ACC112 (cell line): ENCODE measurements at regions not wholly inside any gene's neighbourhood (a gene's known extent, or its start where the extent isn't known, plus 50 kb on each side); places are given as distances from the start of the nearest gene placed in this dataset.
"Not testable (repeated sequence)": the region's sequence is repeated elsewhere in the genome, so short reads cannot be mapped to it uniquely, and the experiment has no call there.

ENCODE experiments used
- H2AFZ ChIP-seq: fragments of 200-600 bp; sonication (generic); one replicate; pipeline ENCODE4 v1.6.0; 2017; ENCODE audit warnings: antibody characterized with exemption, low read length; ENCODE audit not compliant: unreplicated experiment
- H3K27ac ChIP-seq: fragments of 200-600 bp; sonication (generic); 2 replicates; pipeline ENCODE4 v1.5.1; 2014; ENCODE audit warnings: low read depth, mild to moderate bottlenecking, antibody characterized with exemption, low read length, moderate library complexity
- H3K27me3 ChIP-seq: fragments of 200-600 bp; sonication (generic); 2 replicates; pipeline ENCODE4 v1.6.1; 2014; ENCODE audit warnings: mild to moderate bottlenecking, antibody characterized with exemption, low read length, moderate library complexity, mixed read lengths; ENCODE audit not compliant: insufficient read depth
- H3K36me3 ChIP-seq: fragments of 200-600 bp; sonication (generic); 2 replicates; pipeline ENCODE4 v1.6.1; 2016; ENCODE audit warnings: mild to moderate bottlenecking, antibody characterized with exemption, low read length, moderate library complexity, mixed read lengths; ENCODE audit not compliant: insufficient read depth
- H3K4me1 ChIP-seq: fragments of 200-600 bp; sonication (generic); one replicate; pipeline ENCODE4 v1.6.1; 2016; ENCODE audit warnings: low read length, mixed read lengths; ENCODE audit not compliant: insufficient read depth, unreplicated experiment, control insufficient read depth
- H3K4me3 ChIP-seq: fragments of 200-600 bp; sonication (generic); 2 replicates; pipeline ENCODE4 v1.5.1; 2014; ENCODE audit warnings: mild to moderate bottlenecking, low read depth, low read length
- H3K79me2 ChIP-seq: fragments of 200-600 bp; sonication (generic); one replicate; pipeline ENCODE4 v1.6.0; 2016; ENCODE audit warnings: low read length; ENCODE audit not compliant: control insufficient read depth, unreplicated experiment, insufficient read depth

DNA sequence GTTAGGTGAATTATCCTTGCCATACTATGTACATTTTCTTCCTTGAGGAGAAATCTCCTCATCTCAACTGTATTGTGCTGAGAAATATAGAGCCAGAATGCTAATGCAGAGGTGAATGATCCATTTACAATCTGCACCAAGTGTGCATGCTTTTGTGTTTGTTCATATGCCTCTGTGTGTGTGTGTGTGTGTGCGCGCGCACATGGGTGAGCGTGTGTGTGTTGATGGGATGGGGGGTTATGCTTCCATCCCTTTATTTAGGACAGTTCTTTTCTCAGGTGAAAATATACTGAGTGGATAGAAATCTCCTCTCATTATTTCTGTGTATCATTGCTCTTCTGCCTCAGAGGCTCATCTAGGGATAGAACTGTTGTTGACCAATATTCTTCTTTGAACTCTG lies 626.1 kb downstream of the MCTP2 start:
- Histone ChIP-seq H3K36me3 (no peaks in the 10 kb centered on the region), H2AFZ (no peak overlapping the region), H3K27me3 (no peaks in the 10 kb centered on the region), H3K4me1 (no peaks in the 10 kb centered on the region), H3K4me3 (no peak overlapping the region), H3K27ac (no peak overlapping the region), H3K79me2 (no peaks in the 10 kb centered on the region)

DNA sequence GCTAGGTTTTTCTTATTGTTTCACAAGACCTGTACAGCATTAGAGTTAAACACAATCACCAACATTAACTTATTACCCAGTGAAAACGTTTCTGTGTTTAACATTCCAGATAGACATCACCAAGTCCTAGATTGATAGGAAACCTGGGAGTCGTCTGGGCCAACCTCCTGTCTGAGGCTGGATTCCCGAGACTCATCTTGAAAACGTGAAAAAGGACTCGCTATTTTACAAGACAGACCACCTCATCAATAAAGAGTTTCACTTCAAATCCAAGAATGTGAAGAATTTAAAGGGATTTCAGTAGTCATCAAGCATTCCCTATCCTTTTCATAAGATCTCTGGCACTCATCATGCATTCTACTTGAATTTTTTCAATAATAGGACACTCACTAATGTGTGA lies 626.6 kb downstream of the MCTP2 start:
- Histone ChIP-seq H2AFZ (no peak overlapping the region), H3K4me1 (no peaks in the 10 kb centered on the region), H3K79me2 (no peaks in the 10 kb centered on the region), H3K4me3 (no peak overlapping the region), H3K27ac (no peak overlapping the region), H3K27me3 (no peaks in the 10 kb centered on the region), H3K36me3 (no peaks in the 10 kb centered on the region)

DNA sequence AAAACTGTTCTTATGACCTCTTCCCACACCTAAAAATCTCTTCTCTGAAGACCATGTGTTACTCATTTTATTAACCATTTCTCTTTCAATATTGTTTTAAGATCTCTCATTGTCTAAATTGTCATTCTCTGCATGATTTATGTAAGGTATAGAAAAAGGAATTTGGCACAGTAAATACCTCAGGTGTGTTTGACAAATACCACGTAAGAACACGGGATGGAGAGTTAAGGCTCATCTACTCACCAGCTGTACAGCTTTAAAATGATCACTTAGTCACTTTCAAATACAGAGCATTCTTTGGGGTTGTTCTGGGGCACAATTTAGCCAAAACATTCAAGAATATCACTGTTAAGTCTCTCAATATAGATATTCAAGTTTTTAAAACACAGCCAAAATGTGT lies 627.1 kb downstream of the MCTP2 start:
- Histone ChIP-seq H3K4me3 (0 out of 2 replicates have a peak overlapping the region, but pooled peaks have one; percentile 16), H3K79me2 (no peaks in the 10 kb centered on the region)

DNA sequence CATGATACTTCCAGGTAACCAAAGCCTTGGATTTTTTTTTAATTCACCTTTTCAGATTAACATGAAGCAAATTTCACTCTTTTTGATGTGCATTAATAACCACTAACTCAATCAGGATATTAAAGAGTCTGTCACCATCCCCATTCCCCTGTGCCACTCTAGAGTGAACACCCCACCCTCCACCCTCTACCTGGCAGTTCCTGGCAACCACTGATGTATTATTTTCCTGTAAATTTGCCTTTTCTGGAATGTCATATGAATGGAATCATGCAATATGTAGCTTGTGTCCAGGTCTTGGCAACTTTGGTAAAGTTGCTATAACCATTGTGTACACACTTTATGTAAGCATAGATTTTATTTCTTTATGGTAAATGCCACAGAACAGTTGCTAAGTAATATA lies 627.6 kb downstream of the MCTP2 start:
- H3K4me3 ChIP-seq: 0 out of 2 replicates have a peak overlapping the region, but pooled peaks have one; percentile 16
- no peak overlapping the region for H2AFZ ChIP-seq
- H3K79me2 ChIP-seq: no peaks in the 10 kb centered on the region
- H3K27ac ChIP-seq: no peak overlapping the region
- H3K4me1 ChIP-seq: no peaks in the 10 kb centered on the region
- H3K27me3 ChIP-seq: no peaks in the 10 kb centered on the region
- no peaks in the 10 kb centered on the region for H3K36me3 ChIP-seq

More for the DNA sequence above, 627.1 kb downstream of the MCTP2 start:
- no peak overlapping the region for H2AFZ ChIP-seq
- no peaks in the 10 kb centered on the region for H3K36me3 ChIP-seq
- no peak overlapping the region for H3K27ac ChIP-seq
- no peaks in the 10 kb centered on the region for H3K4me1 ChIP-seq
- H3K27me3 ChIP-seq: no peaks in the 10 kb centered on the region

DNA sequence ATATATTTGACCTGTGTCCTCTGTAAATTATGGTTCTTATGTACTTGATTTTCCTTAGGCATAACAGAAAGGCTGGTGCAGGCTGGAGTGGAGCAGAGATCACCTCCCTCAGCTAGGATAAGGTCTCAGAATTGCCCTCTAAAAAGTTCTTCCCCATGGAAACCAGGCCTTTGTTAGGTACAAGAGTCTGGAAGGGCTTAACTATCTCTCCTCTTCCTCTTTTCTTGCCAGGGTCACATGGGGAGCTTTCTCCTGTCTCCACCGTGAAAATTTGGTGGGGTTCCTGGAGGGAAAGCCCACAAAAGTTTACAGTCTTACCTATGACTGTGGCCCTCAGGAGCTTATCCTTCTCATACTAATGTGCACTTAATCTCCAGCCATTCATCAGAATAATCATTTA lies 633.2 kb downstream of the MCTP2 start:
- Histone ChIP-seq H2AFZ (no peak overlapping the region), H3K27ac (no peak overlapping the region), H3K79me2 (no peaks in the 10 kb centered on the region), H3K4me1 (no peaks in the 10 kb centered on the region), H3K4me3 (no peak overlapping the region), H3K27me3 (no peaks in the 10 kb centered on the region), H3K36me3 (no peaks in the 10 kb centered on the region)

DNA sequence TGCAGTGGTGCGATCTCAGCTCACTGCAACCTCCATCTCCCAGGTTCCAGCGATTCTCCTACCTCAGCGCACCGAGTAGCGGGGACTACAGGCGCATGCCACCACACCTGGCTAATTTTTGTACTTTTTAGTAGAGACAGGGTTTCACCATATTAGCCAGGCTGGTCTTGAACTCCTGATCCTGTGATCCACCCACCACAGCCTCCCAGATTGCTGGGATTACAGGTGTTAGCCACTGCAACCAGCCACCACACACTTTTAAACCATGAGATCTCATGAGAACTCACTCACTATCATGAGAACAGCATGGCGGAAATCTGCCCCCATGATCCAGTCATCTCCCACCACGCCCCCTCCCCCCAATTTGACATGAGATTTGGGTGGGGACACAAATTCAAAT lies 636.9 kb downstream of the MCTP2 start:
- not testable (repeated sequence) for H3K4me1 ChIP-seq, H3K36me3 ChIP-seq, H3K4me3 ChIP-seq, H3K27me3 ChIP-seq, H2AFZ ChIP-seq, H3K27ac ChIP-seq, H3K79me2 ChIP-seq

DNA sequence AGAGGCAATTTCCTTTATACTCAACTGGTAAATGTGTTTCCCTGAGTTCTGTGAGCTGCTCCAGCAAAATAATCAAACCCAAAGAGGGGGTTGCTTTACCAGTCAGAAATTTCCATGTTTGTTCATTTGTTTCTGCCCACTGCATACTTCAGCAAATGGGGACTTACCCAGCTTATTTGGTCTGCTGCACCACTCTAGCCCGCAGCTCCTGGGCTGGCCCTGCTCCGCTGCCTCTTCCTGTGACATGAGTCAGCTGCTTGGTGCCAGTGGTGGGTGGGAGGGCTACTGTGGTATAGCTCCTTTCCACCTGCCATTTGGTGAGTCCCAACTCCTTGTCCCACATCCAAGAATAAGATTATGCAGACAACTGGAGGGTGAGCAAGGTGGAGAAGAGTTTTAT lies 644.2 kb downstream of the MCTP2 start:
- H3K27ac ChIP-seq: no peak overlapping the region
- H3K27me3 ChIP-seq: no peaks in the 10 kb centered on the region
- no peaks in the 10 kb centered on the region for H3K79me2 ChIP-seq
- no peak overlapping the region for H3K4me3 ChIP-seq
- no peaks in the 10 kb centered on the region for H3K4me1 ChIP-seq
- no peaks in the 10 kb centered on the region for H3K36me3 ChIP-seq
- no peak overlapping the region for H2AFZ ChIP-seq

DNA sequence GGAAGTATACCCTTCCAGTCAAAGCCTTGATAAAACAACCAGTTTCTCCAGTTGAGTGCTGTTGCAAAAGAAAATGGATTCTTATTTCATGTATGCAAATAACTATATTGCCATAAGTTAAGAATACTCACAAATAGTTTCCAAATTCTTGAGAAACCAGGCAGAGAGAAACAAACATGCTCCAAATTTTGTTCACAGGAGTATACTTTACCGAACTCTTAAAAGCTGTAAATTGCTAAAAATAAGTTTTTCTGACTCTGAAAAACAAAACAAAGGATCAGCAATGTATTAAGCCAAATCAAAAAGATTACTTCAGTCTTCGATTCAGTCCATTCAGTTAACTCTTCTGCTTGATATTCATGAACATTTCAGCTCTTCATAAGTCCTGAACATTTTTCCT lies 646.5 kb downstream of the MCTP2 start:
- Histone ChIP-seq H3K27ac (no peak overlapping the region), H3K4me3 (no peak overlapping the region), H3K36me3 (no peaks in the 10 kb centered on the region), H3K79me2 (no peaks in the 10 kb centered on the region), H2AFZ (no peak overlapping the region), H3K4me1 (no peaks in the 10 kb centered on the region), H3K27me3 (no peaks in the 10 kb centered on the region)

DNA sequence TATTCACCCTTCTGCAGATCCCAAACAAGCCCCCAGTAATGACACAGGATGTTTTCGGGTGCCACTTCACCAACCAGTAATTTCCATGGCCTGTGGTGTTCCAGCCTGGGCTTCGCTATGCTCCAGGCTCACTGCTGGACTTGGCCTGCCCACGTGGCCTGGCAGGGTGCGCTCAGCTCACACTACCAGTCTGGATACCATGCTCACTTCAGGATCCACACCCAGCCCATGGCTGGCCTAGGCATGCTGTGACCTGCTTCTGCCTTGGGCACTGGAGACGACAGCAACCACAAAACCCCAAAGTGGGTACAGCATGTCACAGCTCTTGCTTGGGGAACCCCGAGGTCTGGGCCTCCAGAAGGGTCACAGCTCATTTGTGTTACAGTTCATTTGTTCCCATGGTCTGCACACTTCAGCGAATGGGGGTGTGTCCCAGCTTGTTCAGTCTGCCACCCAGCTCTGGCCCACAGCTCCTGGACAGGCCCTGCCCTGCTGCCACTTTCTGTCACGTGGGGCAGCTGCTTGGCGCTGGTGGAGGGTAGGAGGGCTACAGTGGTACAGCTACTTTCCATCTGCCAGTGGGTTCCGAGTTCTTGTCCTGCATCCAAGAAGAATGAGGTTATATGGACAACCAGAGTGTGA lies 650.8 kb downstream of the MCTP2 start:
- H2AFZ ChIP-seq: no peak overlapping the region
- H3K27me3 ChIP-seq: no peaks in the 10 kb centered on the region
- H3K27ac ChIP-seq: no peak overlapping the region
- H3K36me3 ChIP-seq: no peaks in the 10 kb centered on the region
- no peaks in the 10 kb centered on the region for H3K79me2 ChIP-seq
- no peaks in the 10 kb centered on the region for H3K4me1 ChIP-seq
- H3K4me3 ChIP-seq: no peak overlapping the region

DNA sequence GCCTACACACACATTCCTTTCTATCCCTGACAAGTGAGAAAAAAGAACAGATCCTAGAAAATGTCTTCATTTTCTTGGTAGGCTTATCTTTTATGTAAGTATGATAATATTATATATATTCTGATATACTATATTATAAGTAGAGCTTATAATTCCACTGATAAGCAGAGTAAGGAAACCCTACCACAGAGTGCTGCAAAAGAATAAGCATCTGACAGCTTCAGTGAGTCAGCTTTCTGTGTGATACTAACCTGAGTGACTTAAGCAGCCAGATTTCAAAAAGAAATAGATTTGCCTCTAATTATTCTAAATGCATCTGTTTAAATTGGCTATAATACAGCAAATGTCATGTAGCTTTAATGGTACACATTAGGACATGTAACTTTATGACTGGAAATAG lies 656.0 kb downstream of the MCTP2 start:
- Histone ChIP-seq H3K27me3 (no peaks in the 10 kb centered on the region), H3K36me3 (no peaks in the 10 kb centered on the region), H3K4me1 (no peaks in the 10 kb centered on the region), H3K27ac (no peak overlapping the region), H2AFZ (no peak overlapping the region), H3K79me2 (no peaks in the 10 kb centered on the region), H3K4me3 (no peak overlapping the region)

DNA sequence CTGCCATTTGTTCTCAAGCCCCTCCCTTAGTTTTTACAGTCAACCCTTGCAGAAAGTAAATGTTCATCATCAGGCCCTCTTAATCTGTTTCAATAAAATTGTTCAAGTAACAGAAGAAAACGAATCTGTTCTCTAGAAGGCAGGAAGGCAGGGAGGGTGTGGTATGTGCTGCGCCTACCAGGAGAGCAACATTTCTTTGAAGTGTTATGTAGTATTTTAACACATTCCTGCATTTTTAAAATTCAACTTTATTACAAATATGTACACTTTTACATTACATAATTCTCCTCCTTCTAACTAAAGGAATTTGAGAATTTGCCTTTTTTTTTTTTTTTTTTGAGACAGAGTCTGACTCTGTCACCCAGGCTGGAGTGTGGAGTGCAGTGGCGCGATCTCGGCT lies 657.8 kb downstream of the MCTP2 start:
- Histone ChIP-seq H3K27me3 (no peaks in the 10 kb centered on the region), H2AFZ (no peak overlapping the region), H3K36me3 (no peaks in the 10 kb centered on the region), H3K4me1 (no peaks in the 10 kb centered on the region), H3K79me2 (no peaks in the 10 kb centered on the region), H3K27ac (no peak overlapping the region), H3K4me3 (no peak overlapping the region)
